ENCODE measurements at regions not wholly inside any gene's neighbourhood (a gene's known extent, or its start where the extent isn't known, plus 50 kb on each side); places are given as distances from the start of the nearest gene placed in this dataset.

- no peak for DNase-seq
- Histone ChIP-seq H3K79me2 (ENCODE audit: low read length) (no peaks in the 10 kb centered on the region), H3K4me2 (ENCODE audit: low read depth, low read length) (no peak overlapping the region), H3K9ac (ENCODE audit: low read length) (no peak overlapping the region), H3F3A (ENCODE audit: insufficient read depth, low read length) (no peaks in the 10 kb centered on the region), H3K4me1 (ENCODE audit: low read length) (no peaks in the 10 kb centered on the region), H3K27ac (ENCODE audit: low read length) (no peak overlapping the region), H3K27me3 (replicated peaks; ENCODE audit: insufficient read depth, low read length) (no peaks in the 10 kb centered on the region), H3K9me2 (replicated peaks; ENCODE audit: insufficient read depth, low read length) (no peaks in the 10 kb centered on the region), H2AFZ (ENCODE audit: low read length) (no peak overlapping the region), H3K4me3 (ENCODE audit: low read length) (no peak overlapping the region), H3K9me3 (replicated peaks; ENCODE audit: insufficient read depth, low read length) (no peaks in the 10 kb centered on the region), H3K36me3 (replicated peaks; ENCODE audit: insufficient read depth, low read length) (no peaks in the 10 kb centered on the region), H4K20me1 (ENCODE audit: insufficient read depth, low read length) (no peaks in the 10 kb centered on the region)
- TF ChIP-seq EZH2 (optimal IDR thresholded peaks at IDR 0.05; ENCODE audit: low read depth, low read length) (no peak), EZH2phosphoT487 (IDR thresholded peaks at IDR 0.05; ENCODE audit: low read length) (no peak), CTCF (IDR thresholded peaks at IDR 0.05; ENCODE audit: low read length) (no peak)
Measured at GRCh38 chr17:14508156-14508555, 207.3 kb downstream of the HS3ST3B1 start.

GRCh38 chr17:14506364-14506763 lies 205.5 kb downstream of the HS3ST3B1 start:
- no peak overlapping the region for H2AFZ ChIP-seq (ENCODE audit: low read length)
- no peak overlapping the region for H3K4me3 ChIP-seq (ENCODE audit: low read length)
- H3K9me3 ChIP-seq (replicated peaks; ENCODE audit: insufficient read depth, low read length): no peaks in the 10 kb centered on the region
- H4K20me1 ChIP-seq (ENCODE audit: insufficient read depth, low read length): no peaks in the 10 kb centered on the region
- H3K36me3 ChIP-seq (replicated peaks; ENCODE audit: insufficient read depth, low read length): no peaks in the 10 kb centered on the region
- TF ChIP-seq CTCF (IDR thresholded peaks at IDR 0.05; ENCODE audit: low read length): no peak
- no peak for TF ChIP-seq EZH2phosphoT487 (IDR thresholded peaks at IDR 0.05; ENCODE audit: low read length)
- TF ChIP-seq EZH2 (optimal IDR thresholded peaks at IDR 0.05; ENCODE audit: low read depth, low read length): no peak
- H3K27me3 ChIP-seq (replicated peaks; ENCODE audit: insufficient read depth, low read length): no peaks in the 10 kb centered on the region
- no peak overlapping the region for H3K27ac ChIP-seq (ENCODE audit: low read length)
- no peaks in the 10 kb centered on the region for H3F3A ChIP-seq (ENCODE audit: insufficient read depth, low read length)
- DNase-seq: no peak
- no peaks in the 10 kb centered on the region for H3K9me2 ChIP-seq (replicated peaks; ENCODE audit: insufficient read depth, low read length)
- H3K79me2 ChIP-seq (ENCODE audit: low read length): no peaks in the 10 kb centered on the region
- H3K4me1 ChIP-seq (ENCODE audit: low read length): no peaks in the 10 kb centered on the region
- H3K4me2 ChIP-seq (ENCODE audit: low read depth, low read length): no peak overlapping the region
- no peak overlapping the region for H3K9ac ChIP-seq (ENCODE audit: low read length)

- Histone ChIP-seq H3K4me1 (ENCODE audit: low read length) (no peaks in the 10 kb centered on the region), H3K27me3 (replicated peaks; ENCODE audit: insufficient read depth, low read length) (no peaks in the 10 kb centered on the region), H4K20me1 (ENCODE audit: insufficient read depth, low read length) (no peaks in the 10 kb centered on the region), H3K4me2 (ENCODE audit: low read depth, low read length) (no peak overlapping the region), H3K36me3 (replicated peaks; ENCODE audit: insufficient read depth, low read length) (no peaks in the 10 kb centered on the region), H3K9me3 (replicated peaks; ENCODE audit: insufficient read depth, low read length) (no peaks in the 10 kb centered on the region), H3K4me3 (ENCODE audit: low read length) (no peak overlapping the region), H3F3A (ENCODE audit: insufficient read depth, low read length) (no peaks in the 10 kb centered on the region), H3K27ac (ENCODE audit: low read length) (no peak overlapping the region), H3K79me2 (ENCODE audit: low read length) (no peaks in the 10 kb centered on the region), H3K9ac (ENCODE audit: low read length) (no peak overlapping the region), H2AFZ (ENCODE audit: low read length) (no peak overlapping the region), H3K9me2 (replicated peaks; ENCODE audit: insufficient read depth, low read length) (no peaks in the 10 kb centered on the region)
- no peak for DNase-seq
- TF ChIP-seq EZH2phosphoT487 (IDR thresholded peaks at IDR 0.05; ENCODE audit: low read length): no peak
- TF ChIP-seq CTCF (IDR thresholded peaks at IDR 0.05; ENCODE audit: low read length): no peak
- no peak for TF ChIP-seq EZH2 (optimal IDR thresholded peaks at IDR 0.05; ENCODE audit: low read depth, low read length)
Measured at GRCh38 chr17:14505606-14506005, 204.7 kb downstream of the HS3ST3B1 start.
